HG02938 (cell line): ENCODE measurements at regions not wholly inside any gene's neighbourhood (a gene's known extent, or its start where the extent isn't known, plus 50 kb on each side); places are given as distances from the start of the nearest gene placed in this dataset.
"Not testable (repeated sequence)": the region's sequence is repeated elsewhere in the genome, so short reads cannot be mapped to it uniquely, and the experiment has no call there.

ENCODE experiments used
- ATAC-seq: cut with Tn5 transposase; IDR thresholded peaks from one replicate; pipeline ENCODE4 v1.9.1; 2021; ENCODE audit warnings: mild to moderate bottlenecking, moderate library complexity; ENCODE audit not compliant: unreplicated experiment

- no peak for ATAC-seq
Measured at GRCh38 chr11:15825976-15826650, 530.2 kb downstream of the SOX6 start.

- peak; percentile 69 for ATAC-seq
Measured at GRCh38 chr11:15826826-15827225, 529.5 kb downstream of the SOX6 start.

- ATAC-seq: no peak
Measured at GRCh38 chr11:15828215-15828853, 528.0 kb downstream of the SOX6 start.

GRCh38 chr11:15829312-15829711 is 527.0 kb downstream of the SOX6 start:
- no peak for ATAC-seq

- no peak for ATAC-seq
Measured at GRCh38 chr11:15830741-15831428, 525.5 kb downstream of the SOX6 start.

GRCh38 chr11:15835788-15836411 is 520.4 kb downstream of the SOX6 start:
- no peak for ATAC-seq

GRCh38 chr11:15836795-15837194 is 519.6 kb downstream of the SOX6 start:
- no peak for ATAC-seq

- ATAC-seq: no peak
Measured at GRCh38 chr11:15837901-15838489, 518.4 kb downstream of the SOX6 start.

GRCh38 chr11:15839061-15839460 is 517.3 kb downstream of the SOX6 start:
- no peak for ATAC-seq

- ATAC-seq: no peak
Measured at GRCh38 chr11:15840966-15841365, 515.4 kb downstream of the SOX6 start.

GRCh38 chr11:15841931-15842740 is 514.2 kb downstream of the SOX6 start:
- ATAC-seq: no peak

- no peak for ATAC-seq
Measured at GRCh38 chr11:15843309-15843872, 513.0 kb downstream of the SOX6 start.

GRCh38 chr11:15845261-15845660 is 511.1 kb downstream of the SOX6 start:
- no peak for ATAC-seq

- no peak for ATAC-seq
Measured at GRCh38 chr11:15848631-15849168, 507.6 kb downstream of the SOX6 start.

GRCh38 chr11:15849257-15849656 is 507.1 kb downstream of the SOX6 start:
- no peak for ATAC-seq

- ATAC-seq: not testable (repeated sequence)
Measured at GRCh38 chr11:15850335-15850734, 506.0 kb downstream of the SOX6 start.

GRCh38 chr11:15851051-15851498 is 505.3 kb downstream of the SOX6 start:
- no peak for ATAC-seq

GRCh38 chr11:15852179-15852578 is 504.2 kb downstream of the SOX6 start:
- ATAC-seq: no peak

GRCh38 chr11:15854245-15854644 is 502.1 kb downstream of the SOX6 start:
- no peak for ATAC-seq

GRCh38 chr11:15858881-15859280 is 497.5 kb downstream of the SOX6 start:
- ATAC-seq: no peak
